Liver (tissue), 8 donors: ENCODE measurements at regions not wholly inside any gene's neighbourhood (a gene's known extent, or its start where the extent isn't known, plus 50 kb on each side); places are given as distances from the start of the nearest gene placed in this dataset.

Source experiments
- DNase-seq: peaks from one replicate; pipeline ENCODE4 v3.0.0-alpha.2; 2017; ENCODE audit warnings: low spot score
- H3K27ac ChIP-seq, 2 donors: one replicate each; pipeline ENCODE4 v1.7.0; 2013; ENCODE audit warnings: inconsistent platforms in 2 of 2, low read length in 2 of 2, control low read depth in 1 of 2, low read depth in 1 of 2, mild to moderate bottlenecking in 1 of 2
- H3K27me3 ChIP-seq, 4 donors: one replicate each; pipeline versions ENCODE4 v1.6.1 to v1.7.0; 2013; ENCODE audit warnings: low read length in 3 of 4, inconsistent platforms in 1 of 4, mild to moderate bottlenecking in 1 of 4, moderate library complexity in 1 of 4; ENCODE audit not compliant: control insufficient read depth in 4 of 4, insufficient read depth in 4 of 4
- H3K36me3 ChIP-seq, 4 donors: one replicate each; pipeline versions ENCODE4 v1.6.1 to v1.7.0; 2013; ENCODE audit warnings: low read length in 3 of 4, mild to moderate bottlenecking in 3 of 4, low read depth in 1 of 4, moderate library complexity in 1 of 4; ENCODE audit not compliant: control insufficient read depth in 4 of 4, insufficient read depth in 3 of 4
- H3K4me1 ChIP-seq, 4 donors: one replicate each; pipeline versions ENCODE4 v1.6.1 to v1.7.0; 2013; ENCODE audit warnings: low read length in 3 of 4, mild to moderate bottlenecking in 3 of 4, moderate library complexity in 1 of 4; ENCODE audit not compliant: control insufficient read depth in 4 of 4, insufficient read depth in 4 of 4
- H3K4me3 ChIP-seq, 3 donors: one replicate each; pipeline versions ENCODE4 v1.6.1 to v1.7.0; 2013; ENCODE audit warnings: low read length in 3 of 3, control low read depth in 1 of 3, low read depth in 1 of 3, mild to moderate bottlenecking in 1 of 3
- H3K9ac ChIP-seq, 2 donors: one replicate each; pipeline ENCODE4 v1.7.0; 2013; ENCODE audit warnings: low read length in 2 of 2, mild to moderate bottlenecking in 2 of 2, moderate library complexity in 2 of 2, control low read depth in 1 of 2, low read depth in 1 of 2
- H3K9me3 ChIP-seq, 4 donors: one replicate each; pipeline versions ENCODE4 v1.6.1 to v1.7.0; 2013; ENCODE audit warnings: low read length in 3 of 4; ENCODE audit not compliant: control insufficient read depth in 4 of 4
- ATF3 ChIP-seq: IDR thresholded peaks from 2 replicates; pipeline ENCODE4 v1.6.1; 2016; ENCODE audit warnings: antibody characterized with exemption
- CTCF ChIP-seq: fragments of 150-350 bp; IDR thresholded peaks from 2 replicates; pipeline ENCODE4 v1.5.1; 2017; ENCODE audit warnings: improper control_type of control experiment, low read depth, low read length; ENCODE audit not compliant: missing input control
- EGR1 ChIP-seq, 2 donors: IDR thresholded peaks; 2 replicates each; pipeline ENCODE4 v1.6.1; 2016 to 2018; ENCODE audit warnings: antibody characterized with exemption in 2 of 2, low read depth in 2 of 2
- FOXA1 ChIP-seq: IDR thresholded peaks from 2 replicates; pipeline ENCODE4 v1.6.1; 2016; ENCODE audit warnings: antibody characterized with exemption
- HNF4G ChIP-seq: IDR thresholded peaks from 2 replicates; pipeline ENCODE4 v1.6.1; 2016; ENCODE audit warnings: antibody characterized with exemption
- JUND ChIP-seq, 2 donors: IDR thresholded peaks; 2 replicates each; pipeline ENCODE4 v1.6.1; 2016; ENCODE audit warnings: antibody characterized with exemption in 2 of 2
- MAX ChIP-seq: IDR thresholded peaks from 2 replicates; pipeline ENCODE4 v1.6.1; 2016; ENCODE audit warnings: antibody characterized with exemption
- NR2F2 ChIP-seq: IDR thresholded peaks from 2 replicates; pipeline ENCODE4 v1.6.1; 2016; ENCODE audit warnings: antibody characterized with exemption
- RAD21 ChIP-seq, 2 donors: IDR thresholded peaks; 2 replicates each; pipeline ENCODE4 v1.6.1; 2016; ENCODE audit warnings: antibody characterized with exemption in 2 of 2, mild to moderate bottlenecking in 2 of 2
- REST ChIP-seq: IDR thresholded peaks from 2 replicates; pipeline ENCODE4 v1.6.1; 2016; ENCODE audit warnings: antibody characterized with exemption, mild to moderate bottlenecking
- SP1 ChIP-seq: IDR thresholded peaks from 2 replicates; pipeline ENCODE4 v1.6.1; 2018; ENCODE audit warnings: antibody characterized with exemption, mild to moderate bottlenecking
- TAF1 ChIP-seq: conservative IDR thresholded peaks from 2 replicates; pipeline ENCODE4 v1.6.1; 2016; ENCODE audit warnings: antibody characterized with exemption, mild to moderate bottlenecking
- YY1 ChIP-seq: IDR thresholded peaks from 2 replicates; pipeline ENCODE4 v1.6.1; 2016; ENCODE audit warnings: antibody characterized with exemption, mild to moderate bottlenecking
- ZBTB33 ChIP-seq: IDR thresholded peaks from 2 replicates; pipeline ENCODE4 v1.6.1; 2016; ENCODE audit warnings: antibody characterized with exemption
- WGBS: extraction: QIAGEN DNeasy Blood & Tissue Kit; methylation state at CpG from one replicate; pipeline ENCODE4 v1.1.7; 2013; 5-methylcytosine and 5-hydroxymethylcytosine counted together
- donor health status: healthy.
- donor health status: healthy.
- donor health status: healthy.
- donor health status: healthy.
- donor health status: healthy.

GRCh38 chr6:142653710-142654420 lies 291.1 kb downstream of the HIVEP2 start:
- H3K4me3 ChIP-seq: no peak overlapping the region
- DNase-seq: no peak
- H3K4me1 ChIP-seq: no peaks in the 10 kb centered on the region
- TF ChIP-seq NR2F2 (no peak), REST (no peak), YY1 (no peak), FOXA1 (no peak), TAF1 (no peak)
- no peaks in the 10 kb centered on the region for H3K9me3 ChIP-seq
- H3K27ac ChIP-seq: no peak overlapping the region
- H3K27me3 ChIP-seq: no peaks in the 10 kb centered on the region
- no peak overlapping the region for H3K9ac ChIP-seq
- no peaks in the 10 kb centered on the region for H3K36me3 ChIP-seq
- WGBS: 85% methylated on average over 5 of the region's 5 CpGs

GRCh38 chr6:142659661-142660060 lies 285.3 kb downstream of the HIVEP2 start:
- H3K9ac ChIP-seq: no peak overlapping the region
- H3K4me1 ChIP-seq: no peaks in the 10 kb centered on the region
- DNase-seq: no peak
- TF ChIP-seq MAX: no peak
- TF ChIP-seq ZBTB33: no peak
- TF ChIP-seq NR2F2: no peak
- TF ChIP-seq SP1: no peak
- TF ChIP-seq YY1: no peak
- no peak for TF ChIP-seq TAF1
- no peak for TF ChIP-seq RAD21 (IDR thresholded peaks at IDR 0.05)
- no peak for TF ChIP-seq EGR1 (IDR thresholded peaks at IDR 0.05; ENCODE audit: low read depth in 2 of 2)
- TF ChIP-seq FOXA1: no peak
- TF ChIP-seq HNF4G: no peak
- no peak for TF ChIP-seq JUND (IDR thresholded peaks at IDR 0.05)
- no peak for TF ChIP-seq ATF3
- no peak for TF ChIP-seq CTCF
- H3K9me3 ChIP-seq: peaks cover 0 to 10% (median 3%) of the 10 kb centered on the region in 4 donors
- H3K4me3 ChIP-seq: no peak overlapping the region
- no peak overlapping the region for H3K27ac ChIP-seq
- no peaks in the 10 kb centered on the region for H3K36me3 ChIP-seq
- WGBS: 51% methylated on average over 2 of the region's 2 CpGs
- H3K27me3 ChIP-seq: no peaks in the 10 kb centered on the region
